HG03025 (cell line): ENCODE measurements at regions not wholly inside any gene's neighbourhood (a gene's known extent, or its start where the extent isn't known, plus 50 kb on each side); places are given as distances from the start of the nearest gene placed in this dataset.

Source experiments
- ATAC-seq: cut with Tn5 transposase; IDR thresholded peaks from one replicate; pipeline ENCODE4 v1.9.1; 2021; ENCODE audit warnings: mild to moderate bottlenecking, moderate library complexity; ENCODE audit not compliant: unreplicated experiment, low FRiP score

GRCh38 chr6:163814494-163815364 is 400.2 kb downstream of the QKI start:
- no peak for ATAC-seq

GRCh38 chr6:163813979-163814493 is 399.5 kb downstream of the QKI start:
- ATAC-seq: no peak

GRCh38 chr6:163811317-163811716 is 396.8 kb downstream of the QKI start:
- no peak for ATAC-seq

GRCh38 chr6:163809364-163809763 is 394.8 kb downstream of the QKI start:
- no peak for ATAC-seq

- no peak for ATAC-seq
These were observed 394.4 kb downstream of the QKI start for GRCh38 chr6:163808871-163809270.

GRCh38 chr6:163808231-163808630 is 393.7 kb downstream of the QKI start:
- no peak for ATAC-seq

GRCh38 chr6:163806755-163807499 is 392.4 kb downstream of the QKI start:
- ATAC-seq: no peak

- no peak for ATAC-seq
These were observed 390.5 kb downstream of the QKI start for GRCh38 chr6:163804991-163805390.

- no peak for ATAC-seq
These were observed 387.7 kb downstream of the QKI start for GRCh38 chr6:163802267-163802666.

GRCh38 chr6:163797296-163797845 is 382.9 kb downstream of the QKI start:
- ATAC-seq: no peak

- ATAC-seq: peak; percentile 90
These were observed 378.8 kb downstream of the QKI start for GRCh38 chr6:163793011-163793983.

- ATAC-seq: no peak
These were observed 375.8 kb downstream of the QKI start for GRCh38 chr6:163790266-163790840.

GRCh38 chr6:163789199-163789810 is 374.8 kb downstream of the QKI start:
- peak; percentile 41 for ATAC-seq

- no peak for ATAC-seq
These were observed 372.6 kb downstream of the QKI start for GRCh38 chr6:163786995-163787671.

GRCh38 chr6:163782436-163783003 is 368.0 kb downstream of the QKI start:
- no peak for ATAC-seq

- no peak for ATAC-seq
These were observed 366.5 kb downstream of the QKI start for GRCh38 chr6:163780994-163781393.

GRCh38 chr6:163779727-163780284 is 365.3 kb downstream of the QKI start:
- ATAC-seq: no peak

- no peak for ATAC-seq
These were observed 363.2 kb downstream of the QKI start for GRCh38 chr6:163777716-163778115.
